Panc1 (cell line): ENCODE measurements at regions not wholly inside any gene's neighbourhood (a gene's known extent, or its start where the extent isn't known, plus 50 kb on each side); places are given as distances from the start of the nearest gene placed in this dataset.

Source experiments
- ATAC-seq: fragments of 200-7000 bp; cut with Tn5 transposase; 2 replicates; pipeline ENCODE4 v1.9.1; 2020; ENCODE audit warnings: mild to moderate bottlenecking, moderate library complexity
- BruUV-seq: library from RNA; stranded (reverse); fragments of 400-500 nt; replicated peaks from 2 replicates; lab custom pipeline; 2021; lab: Mats Ljungman, UMichigan
- CTCF ChIA-PET: fragments of 300-600 bp; sonication (Branson Sonifier 250); formaldehyde crosslinking; loops from one replicate; lab custom pipeline; 2022; ENCODE audit warnings: antibody characterized with exemption; lab: Charles Lee
- POLR2A ChIA-PET: fragments of 300-600 bp; sonication (Branson Sonifier 250); formaldehyde crosslinking; loops from one replicate; lab custom pipeline; 2022; ENCODE audit warnings: antibody characterized with exemption; lab: Charles Lee
- DNase-seq: peaks from one replicate; pipeline ENCODE4 v3.0.0-alpha.2; 2010; ENCODE audit warnings: low read depth, low spot score
- H3K27ac ChIP-seq: 2 replicates; pipeline ENCODE4 v1.5.1; 2011; ENCODE audit warnings: mild to moderate bottlenecking, low read length, inconsistent platforms
- H3K27me3 ChIP-seq: fragments of 200-500 bp; sonication (Bioruptor generic); 2 replicates; pipeline ENCODE4 v1.6.0; 2014; ENCODE audit warnings: low read length, inconsistent platforms; ENCODE audit not compliant: control insufficient read depth, insufficient read depth
- H3K36me3 ChIP-seq: fragments of 200-500 bp; sonication (Bioruptor generic); 2 replicates; pipeline ENCODE4 v1.5.1; 2014; ENCODE audit warnings: inconsistent platforms, mild to moderate bottlenecking, low read length, moderate library complexity; ENCODE audit not compliant: control insufficient read depth, insufficient read depth
- H3K4me1 ChIP-seq: 2 replicates; pipeline ENCODE4 v1.5.1; 2011; ENCODE audit warnings: inconsistent platforms, mild to moderate bottlenecking, low read length, moderate library complexity; ENCODE audit not compliant: control insufficient read depth, insufficient read depth
- H3K4me3 ChIP-seq, 2 experiments: 2 replicates each; pipeline ENCODE4 v1.5.1; 2011 to 2012; ENCODE audit warnings: low read depth in 2 of 2, low read length in 2 of 2, mild to moderate bottlenecking in 2 of 2, inconsistent platforms in 1 of 2, moderate library complexity in 1 of 2
- H3K9me3 ChIP-seq: fragments of 200-500 bp; sonication (Bioruptor generic); 2 replicates; pipeline ENCODE4 v1.5.1; 2014; ENCODE audit warnings: low read depth, mild to moderate bottlenecking, inconsistent platforms, low read length, moderate library complexity; ENCODE audit not compliant: control insufficient read depth, insufficient read depth
- POLR2AphosphoS5 ChIP-seq: IDR thresholded peaks from 2 replicates; pipeline ENCODE4 v1.6.1; 2012; ENCODE audit warnings: mild to moderate bottlenecking, low read depth, low read length, moderate library complexity
- SIN3A ChIP-seq: IDR thresholded peaks from 2 replicates; pipeline ENCODE4 v1.6.1; 2012; ENCODE audit warnings: low read depth, mild to moderate bottlenecking, low read length, moderate library complexity, borderline replicate concordance; ENCODE audit not compliant: insufficient read depth
- TCF7L2 ChIP-seq: IDR thresholded peaks from 2 replicates; pipeline ENCODE4 v1.6.1; 2011; ENCODE audit warnings: mild to moderate bottlenecking, low read depth, low read length, inconsistent platforms
- in situ Hi-C: cut with HindIII; loops from 2 replicates; pipeline ENCODE4 v1.10.0; 2016; ENCODE audit warnings: low sequenced_read_pairs, low pct_unique_long_range_greater_than_20kb
- intact Hi-C: fragments of 100-400 bp; cut with micrococcal nuclease; formaldehyde crosslinking; loops from one replicate; pipeline ENCODE4 v1.10.0; 2022; ENCODE audit not compliant: unreplicated experiment
- TF ChIP-seq, protein P1 (sequence below), 2 experiments: IDR thresholded peaks; 2 replicates each; pipeline ENCODE4 v1.6.1; 2011 to 2012; ENCODE audit warnings: low read depth in 2 of 2, control low read depth in 1 of 2, low read length in 1 of 2, mild to moderate bottlenecking in 1 of 2, moderate library complexity in 1 of 2; ENCODE audit not compliant: insufficient read depth in 1 of 2
- TF ChIP-seq, protein P2 (sequence below): fragments of 450-650 bp; IDR thresholded peaks from 2 replicates; pipeline ENCODE4 v1.5.1; 2017; ENCODE audit warnings: mild to moderate bottlenecking

DNA sequence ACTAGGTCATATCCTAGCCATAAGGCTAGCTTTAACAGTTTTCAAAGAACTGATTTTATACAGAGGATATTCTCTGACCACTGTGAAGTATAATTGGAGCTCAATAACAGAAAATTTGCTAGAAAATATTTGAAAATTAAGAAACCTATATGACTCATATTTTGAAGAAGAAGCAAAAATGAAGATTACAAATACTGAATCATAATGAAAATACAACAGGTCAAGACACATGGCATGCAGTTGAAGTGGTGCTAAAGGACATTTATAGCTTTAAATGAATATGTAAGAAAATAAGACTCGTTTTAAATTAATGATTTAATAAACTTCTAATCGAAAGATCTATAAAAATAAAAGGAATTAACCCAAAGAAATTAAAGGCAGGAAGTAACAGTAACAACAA lies 1234.6 kb downstream of the SLC16A7 start:
- H3K27me3 ChIP-seq, result no peaks in the 10 kb centered on the region
- intact Hi-C loops (no loop called here), in situ Hi-C loops (no loop called here)
- H3K27ac ChIP-seq, result no peak overlapping the region
- H3K36me3 ChIP-seq, result no peaks in the 10 kb centered on the region
- H3K9me3 ChIP-seq, result no peaks in the 10 kb centered on the region
- BruUV-seq, result no TSS peak
- TF ChIP-seq SIN3A, result no peak
- TF ChIP-seq TCF7L2, result no peak
- no peak for TF ChIP-seq POLR2AphosphoS5
- TF ChIP-seq, protein P1, sequence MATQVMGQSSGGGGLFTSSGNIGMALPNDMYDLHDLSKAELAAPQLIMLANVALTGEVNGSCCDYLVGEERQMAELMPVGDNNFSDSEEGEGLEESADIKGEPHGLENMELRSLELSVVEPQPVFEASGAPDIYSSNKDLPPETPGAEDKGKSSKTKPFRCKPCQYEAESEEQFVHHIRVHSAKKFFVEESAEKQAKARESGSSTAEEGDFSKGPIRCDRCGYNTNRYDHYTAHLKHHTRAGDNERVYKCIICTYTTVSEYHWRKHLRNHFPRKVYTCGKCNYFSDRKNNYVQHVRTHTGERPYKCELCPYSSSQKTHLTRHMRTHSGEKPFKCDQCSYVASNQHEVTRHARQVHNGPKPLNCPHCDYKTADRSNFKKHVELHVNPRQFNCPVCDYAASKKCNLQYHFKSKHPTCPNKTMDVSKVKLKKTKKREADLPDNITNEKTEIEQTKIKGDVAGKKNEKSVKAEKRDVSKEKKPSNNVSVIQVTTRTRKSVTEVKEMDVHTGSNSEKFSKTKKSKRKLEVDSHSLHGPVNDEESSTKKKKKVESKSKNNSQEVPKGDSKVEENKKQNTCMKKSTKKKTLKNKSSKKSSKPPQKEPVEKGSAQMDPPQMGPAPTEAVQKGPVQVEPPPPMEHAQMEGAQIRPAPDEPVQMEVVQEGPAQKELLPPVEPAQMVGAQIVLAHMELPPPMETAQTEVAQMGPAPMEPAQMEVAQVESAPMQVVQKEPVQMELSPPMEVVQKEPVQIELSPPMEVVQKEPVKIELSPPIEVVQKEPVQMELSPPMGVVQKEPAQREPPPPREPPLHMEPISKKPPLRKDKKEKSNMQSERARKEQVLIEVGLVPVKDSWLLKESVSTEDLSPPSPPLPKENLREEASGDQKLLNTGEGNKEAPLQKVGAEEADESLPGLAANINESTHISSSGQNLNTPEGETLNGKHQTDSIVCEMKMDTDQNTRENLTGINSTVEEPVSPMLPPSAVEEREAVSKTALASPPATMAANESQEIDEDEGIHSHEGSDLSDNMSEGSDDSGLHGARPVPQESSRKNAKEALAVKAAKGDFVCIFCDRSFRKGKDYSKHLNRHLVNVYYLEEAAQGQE (IDR thresholded peaks at IDR 0.05; ENCODE audit: insufficient read depth in 1 of 2, low read depth in 2 of 2, low read length in 1 of 2), result no peak
- TF ChIP-seq, protein P2, sequence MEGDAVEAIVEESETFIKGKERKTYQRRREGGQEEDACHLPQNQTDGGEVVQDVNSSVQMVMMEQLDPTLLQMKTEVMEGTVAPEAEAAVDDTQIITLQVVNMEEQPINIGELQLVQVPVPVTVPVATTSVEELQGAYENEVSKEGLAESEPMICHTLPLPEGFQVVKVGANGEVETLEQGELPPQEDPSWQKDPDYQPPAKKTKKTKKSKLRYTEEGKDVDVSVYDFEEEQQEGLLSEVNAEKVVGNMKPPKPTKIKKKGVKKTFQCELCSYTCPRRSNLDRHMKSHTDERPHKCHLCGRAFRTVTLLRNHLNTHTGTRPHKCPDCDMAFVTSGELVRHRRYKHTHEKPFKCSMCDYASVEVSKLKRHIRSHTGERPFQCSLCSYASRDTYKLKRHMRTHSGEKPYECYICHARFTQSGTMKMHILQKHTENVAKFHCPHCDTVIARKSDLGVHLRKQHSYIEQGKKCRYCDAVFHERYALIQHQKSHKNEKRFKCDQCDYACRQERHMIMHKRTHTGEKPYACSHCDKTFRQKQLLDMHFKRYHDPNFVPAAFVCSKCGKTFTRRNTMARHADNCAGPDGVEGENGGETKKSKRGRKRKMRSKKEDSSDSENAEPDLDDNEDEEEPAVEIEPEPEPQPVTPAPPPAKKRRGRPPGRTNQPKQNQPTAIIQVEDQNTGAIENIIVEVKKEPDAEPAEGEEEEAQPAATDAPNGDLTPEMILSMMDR, result no peak
- DNase-seq (no peak), ATAC-seq (no peak)
- ChIA-PET CTCF (no interaction called here), POLR2A (interaction anchor here (0.6 kb wide), 1 partner anchor 233 kb away, joined by 7 read pairs; no protein-coding TSS in a partner anchor)
- H3K4me1 ChIP-seq, result no peaks in the 10 kb centered on the region
- no peak overlapping the region for H3K4me3 ChIP-seq

DNA sequence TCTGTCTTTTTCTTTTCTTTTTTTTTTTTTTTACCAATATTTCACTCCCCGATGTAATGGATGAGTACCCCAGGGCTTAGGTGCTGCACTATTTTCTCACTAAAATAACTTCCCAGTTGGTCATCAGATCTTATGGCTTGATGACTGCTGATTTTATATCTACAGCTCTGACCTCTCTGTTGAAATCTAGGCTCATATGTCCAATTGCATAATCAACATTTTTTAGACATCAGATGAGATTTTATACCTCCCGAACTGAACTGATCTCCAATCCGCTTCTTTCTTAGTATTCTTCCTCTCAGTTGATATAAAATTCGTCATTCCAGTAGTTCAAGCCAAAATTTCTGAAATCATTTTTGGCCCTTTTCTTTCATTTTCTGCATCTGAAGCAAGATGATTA lies 1236.5 kb downstream of the SLC16A7 start:
- no peak overlapping the region for H3K27ac ChIP-seq
- BruUV-seq, result no TSS peak
- H3K36me3 ChIP-seq, result no peaks in the 10 kb centered on the region
- in situ Hi-C loops, result no loop called here
- ATAC-seq, result no peak
- H3K4me1 ChIP-seq, result no peaks in the 10 kb centered on the region
- CTCF ChIA-PET, result no interaction called here
- POLR2A ChIA-PET, result no interaction called here
- no peak for DNase-seq
- intact Hi-C loops, result no loop called here
- no peaks in the 10 kb centered on the region for H3K27me3 ChIP-seq
- H3K4me3 ChIP-seq, result no peak overlapping the region
- TF ChIP-seq, protein P1 (IDR thresholded peaks at IDR 0.05; ENCODE audit: insufficient read depth in 1 of 2, low read depth in 2 of 2, low read length in 1 of 2), result no peak
- TF ChIP-seq TCF7L2, result no peak
- no peak for TF ChIP-seq POLR2AphosphoS5
- TF ChIP-seq, protein P2, result no peak
- no peak for TF ChIP-seq SIN3A
- no peaks in the 10 kb centered on the region for H3K9me3 ChIP-seq
